SK-N-SH treated with all-trans-retinoic acid at 6 μM for 48 hours (cell line): ENCODE measurements at regions not wholly inside any gene's neighbourhood (a gene's known extent, or its start where the extent isn't known, plus 50 kb on each side); places are given as distances from the start of the nearest gene placed in this dataset.

Experiments
- ATAC-seq: fragments of 200-7000 bp; cut with Tn5 transposase; 3 replicates; pipeline ENCODE4 v1.9.1; 2020; ENCODE audit warnings: mild to moderate bottlenecking, moderate library complexity
- BACH2 ChIP-seq: fragments of 250-450 bp; sonication (Bioruptor Pico); IDR thresholded peaks from 2 replicates; pipeline ENCODE4 v1.9.0; 2021; ENCODE audit warnings: mild to moderate bottlenecking, borderline replicate concordance
- CREB5 ChIP-seq: fragments of 250-450 bp; sonication (Bioruptor Pico); IDR thresholded peaks from 2 replicates; pipeline ENCODE4 v1.5.1; 2020; ENCODE audit warnings: low read depth, mild to moderate bottlenecking, moderate library complexity
- ESRRG ChIP-seq: fragments of 250-450 bp; sonication (Bioruptor Pico); IDR thresholded peaks from 2 replicates; pipeline ENCODE4 v1.6.1; 2021; ENCODE audit warnings: mild to moderate bottlenecking
- GLIS3 ChIP-seq: fragments of 250-450 bp; sonication (Bioruptor Pico); IDR thresholded peaks from 2 replicates; pipeline ENCODE4 v1.5.0; 2020; ENCODE audit warnings: mild to moderate bottlenecking, moderate library complexity
- ISL1 ChIP-seq: fragments of 250-450 bp; sonication (Bioruptor Pico); IDR thresholded peaks from 2 replicates; pipeline ENCODE4 v2.1.2; 2022; ENCODE audit warnings: mild to moderate bottlenecking, moderate library complexity
- OSR1 ChIP-seq: fragments of 250-450 bp; sonication (Bioruptor Pico); IDR thresholded peaks from 2 replicates; pipeline ENCODE4 v1.8.0; 2022; ENCODE audit warnings: moderate library complexity, mild to moderate bottlenecking, inconsistent platforms
- PATZ1 ChIP-seq: fragments of 250-450 bp; sonication (Bioruptor Pico); IDR thresholded peaks from 2 replicates; pipeline ENCODE4 v1.8.0; 2020; ENCODE audit warnings: mild to moderate bottlenecking, moderate library complexity, borderline replicate concordance
- POU6F1 ChIP-seq: fragments of 250-450 bp; sonication (Bioruptor Pico); IDR thresholded peaks from 2 replicates; pipeline ENCODE4 v1.8.0; 2021; ENCODE audit warnings: low read depth, mild to moderate bottlenecking, moderate library complexity, borderline replicate concordance
- PPARA ChIP-seq: fragments of 250-450 bp; sonication (Bioruptor Pico); IDR thresholded peaks from 2 replicates; pipeline ENCODE4 v1.5.0; 2020; ENCODE audit warnings: mild to moderate bottlenecking, borderline replicate concordance
- RARB ChIP-seq: fragments of 250-450 bp; sonication (Bioruptor Pico); IDR thresholded peaks from 2 replicates; pipeline ENCODE4 v1.8.0; 2021; ENCODE audit warnings: mild to moderate bottlenecking, moderate library complexity
- SNAI2 ChIP-seq: fragments of 250-450 bp; sonication (Bioruptor Pico); IDR thresholded peaks from 2 replicates; pipeline ENCODE4 v1.5.0; 2020; ENCODE audit warnings: mild to moderate bottlenecking, moderate library complexity
- TCF4 ChIP-seq: fragments of 250-450 bp; sonication (Bioruptor Pico); IDR thresholded peaks from 2 replicates; pipeline ENCODE4 v1.8.0; 2021; ENCODE audit warnings: mild to moderate bottlenecking, moderate library complexity, borderline replicate concordance
- TOX ChIP-seq: fragments of 250-450 bp; sonication (Bioruptor Pico); IDR thresholded peaks from 2 replicates; pipeline ENCODE4 v1.8.0; 2021; ENCODE audit warnings: mild to moderate bottlenecking, moderate library complexity, borderline replicate concordance
- ZFP3 ChIP-seq: fragments of 250-450 bp; sonication (Bioruptor Pico); IDR thresholded peaks from 2 replicates; pipeline ENCODE4 v1.5.0; 2020; ENCODE audit warnings: mild to moderate bottlenecking, moderate library complexity
- ZNF565 ChIP-seq: fragments of 450-650 bp; formaldehyde crosslinking; conservative IDR thresholded peaks from 2 replicates; pipeline ENCODE4 v1.5.0; 2020; ENCODE audit warnings: low read depth, mild to moderate bottlenecking, moderate library complexity
- ZNF70 ChIP-seq: fragments of 450-650 bp; formaldehyde crosslinking; IDR thresholded peaks from 2 replicates; pipeline ENCODE4 v1.5.0; 2020; ENCODE audit warnings: mild to moderate bottlenecking, moderate library complexity
- TF ChIP-seq, protein P1 (sequence below): fragments of 250-450 bp; sonication (Bioruptor Pico); IDR thresholded peaks from 2 replicates; pipeline ENCODE4 v1.5.0; 2020; ENCODE audit warnings: mild to moderate bottlenecking, moderate library complexity

DNA sequence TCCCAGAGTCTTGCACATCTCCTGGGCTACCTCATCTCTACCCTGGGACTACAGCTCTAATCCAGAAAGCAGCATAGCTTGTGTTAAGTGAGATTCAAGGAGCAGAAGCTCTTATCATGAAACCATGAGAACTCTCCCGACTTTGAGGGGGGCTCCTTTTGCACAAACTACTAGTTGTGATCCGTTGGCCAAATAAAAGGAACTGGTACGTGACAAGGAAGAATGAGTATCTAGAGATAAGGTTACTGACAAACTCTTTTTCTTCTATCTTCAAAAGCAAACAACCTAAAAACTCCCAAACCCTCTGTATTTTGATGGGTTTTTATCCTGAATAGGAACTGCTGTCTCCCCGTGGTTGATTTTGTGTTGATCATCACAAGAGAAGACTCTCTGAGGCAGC is 168.5 kb downstream of the SLC24A2 start:
- TF ChIP-seq PATZ1 (CRISPR knock-in tag) = no peak
- no peak for ATAC-seq

DNA sequence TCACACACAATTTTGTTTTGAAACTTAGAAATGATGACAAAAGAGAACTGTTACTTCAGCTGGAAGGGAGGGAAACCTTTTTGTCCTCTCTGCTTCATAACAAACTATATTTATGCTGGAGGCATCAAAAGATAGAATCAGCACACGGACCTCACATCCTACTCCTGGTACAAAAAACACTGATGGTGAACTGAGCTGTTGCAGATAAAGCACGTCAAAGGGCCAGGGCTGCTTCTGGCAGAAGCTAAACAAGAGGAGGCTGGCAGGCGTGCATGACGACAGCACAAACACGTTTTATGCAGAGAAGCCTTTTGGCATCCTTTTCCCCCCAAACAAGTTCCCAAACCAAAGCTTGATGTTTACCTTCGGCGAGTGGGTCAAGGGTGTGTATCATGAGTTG is 169.6 kb downstream of the SLC24A2 start:
- TF ChIP-seq TOX (CRISPR knock-in tag) = no peak
- no peak; the same call in 2 of the 3 replicates for ATAC-seq

DNA sequence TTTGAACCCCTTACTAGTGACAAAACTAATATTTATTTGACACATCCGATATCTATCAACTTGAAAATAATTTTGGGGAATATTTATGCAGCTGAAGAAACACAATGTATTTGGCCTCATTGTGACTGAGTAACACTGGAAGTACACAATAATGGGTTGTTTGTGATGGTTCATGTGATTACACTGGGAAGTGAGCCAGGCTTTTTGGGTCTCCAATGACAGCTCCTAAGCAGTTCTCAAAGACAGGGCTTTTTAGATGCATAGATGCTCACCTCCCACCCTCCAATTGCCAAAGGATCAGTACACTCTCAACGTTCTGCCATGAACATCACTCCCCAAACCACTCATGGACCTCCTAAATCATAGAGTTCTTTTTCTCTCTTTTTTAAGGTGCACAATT is 170.0 kb downstream of the SLC24A2 start:
- no peak for ATAC-seq
- TF ChIP-seq TOX (CRISPR knock-in tag) = no peak
- no peak for TF ChIP-seq GLIS3 (CRISPR knock-in tag)
- no peak for TF ChIP-seq CREB5 (CRISPR knock-in tag)
- TF ChIP-seq, protein P1, sequence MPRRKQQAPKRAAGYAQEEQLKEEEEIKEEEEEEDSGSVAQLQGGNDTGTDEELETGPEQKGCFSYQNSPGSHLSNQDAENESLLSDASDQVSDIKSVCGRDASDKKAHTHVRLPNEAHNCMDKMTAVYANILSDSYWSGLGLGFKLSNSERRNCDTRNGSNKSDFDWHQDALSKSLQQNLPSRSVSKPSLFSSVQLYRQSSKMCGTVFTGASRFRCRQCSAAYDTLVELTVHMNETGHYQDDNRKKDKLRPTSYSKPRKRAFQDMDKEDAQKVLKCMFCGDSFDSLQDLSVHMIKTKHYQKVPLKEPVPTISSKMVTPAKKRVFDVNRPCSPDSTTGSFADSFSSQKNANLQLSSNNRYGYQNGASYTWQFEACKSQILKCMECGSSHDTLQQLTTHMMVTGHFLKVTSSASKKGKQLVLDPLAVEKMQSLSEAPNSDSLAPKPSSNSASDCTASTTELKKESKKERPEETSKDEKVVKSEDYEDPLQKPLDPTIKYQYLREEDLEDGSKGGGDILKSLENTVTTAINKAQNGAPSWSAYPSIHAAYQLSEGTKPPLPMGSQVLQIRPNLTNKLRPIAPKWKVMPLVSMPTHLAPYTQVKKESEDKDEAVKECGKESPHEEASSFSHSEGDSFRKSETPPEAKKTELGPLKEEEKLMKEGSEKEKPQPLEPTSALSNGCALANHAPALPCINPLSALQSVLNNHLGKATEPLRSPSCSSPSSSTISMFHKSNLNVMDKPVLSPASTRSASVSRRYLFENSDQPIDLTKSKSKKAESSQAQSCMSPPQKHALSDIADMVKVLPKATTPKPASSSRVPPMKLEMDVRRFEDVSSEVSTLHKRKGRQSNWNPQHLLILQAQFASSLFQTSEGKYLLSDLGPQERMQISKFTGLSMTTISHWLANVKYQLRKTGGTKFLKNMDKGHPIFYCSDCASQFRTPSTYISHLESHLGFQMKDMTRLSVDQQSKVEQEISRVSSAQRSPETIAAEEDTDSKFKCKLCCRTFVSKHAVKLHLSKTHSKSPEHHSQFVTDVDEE = no peak
- no peak for TF ChIP-seq ESRRG (CRISPR knock-in tag)
- TF ChIP-seq PATZ1 (CRISPR knock-in tag) = no peak

DNA sequence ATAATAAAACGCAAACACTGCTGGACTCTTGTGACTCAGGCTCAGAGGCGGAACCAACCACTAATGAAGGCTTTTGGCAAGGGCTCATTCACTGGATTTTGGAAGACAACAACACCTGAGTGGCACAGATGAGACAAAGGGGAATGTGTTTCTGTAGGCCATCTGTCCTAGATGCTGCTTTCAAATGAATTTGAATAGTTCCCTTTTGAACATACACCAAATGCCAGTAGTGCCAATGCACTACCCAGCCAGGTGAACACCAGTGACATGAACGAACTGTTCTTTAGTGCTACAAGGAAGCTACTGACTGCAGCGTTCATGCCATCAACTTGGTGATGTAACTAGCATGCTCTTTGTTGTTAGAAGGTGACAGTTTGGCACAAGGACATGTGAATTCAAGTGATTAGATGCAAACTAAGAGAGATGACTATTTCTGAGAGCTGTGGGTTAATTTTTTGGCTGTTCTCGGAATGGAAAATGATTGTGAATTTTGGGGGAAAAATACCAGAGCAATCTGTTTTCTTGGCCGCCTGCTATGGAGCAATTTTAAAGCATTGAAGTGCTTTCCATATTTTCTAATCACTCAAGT is 173.7 kb downstream of the SLC24A2 start:
- no peak for ATAC-seq
- TF ChIP-seq TOX (CRISPR knock-in tag) (no peak), ZNF565 (no peak), CREB5 (CRISPR knock-in tag) (no peak), RARB (CRISPR knock-in tag) (no peak), OSR1 (CRISPR knock-in tag) (no peak), ZFP3 (CRISPR knock-in tag) (no peak), SNAI2 (CRISPR knock-in tag) (no peak), ISL1 (CRISPR knock-in tag) (no peak), TCF4 (CRISPR knock-in tag) (no peak), GLIS3 (CRISPR knock-in tag) (no peak)

- no peak for ATAC-seq
- TF ChIP-seq SNAI2 (CRISPR knock-in tag) = no peak
- TF ChIP-seq GLIS3 (CRISPR knock-in tag) = no peak
- TF ChIP-seq BACH2 (CRISPR knock-in tag) = no peak
- TF ChIP-seq TOX (CRISPR knock-in tag) = no peak
- TF ChIP-seq POU6F1 (CRISPR knock-in tag) = no peak
- no peak for TF ChIP-seq CREB5 (CRISPR knock-in tag)
- TF ChIP-seq, protein P1 = no peak
- TF ChIP-seq PPARA = no peak
- TF ChIP-seq OSR1 (CRISPR knock-in tag) = no peak
- no peak for TF ChIP-seq ZNF70 (CRISPR knock-in tag)
Observed at GRCh38 chr9:19614294-19614693, 174.5 kb downstream of the SLC24A2 start.
